Ammon's horn (tissue), 1 donor: ENCODE measurements at regions not wholly inside any gene's neighbourhood (a gene's known extent, or its start where the extent isn't known, plus 50 kb on each side); places are given as distances from the start of the nearest gene placed in this dataset.
"Not testable (repeated sequence)": the region's sequence is repeated elsewhere in the genome, so short reads cannot be mapped to it uniquely, and the experiment has no call there.

Experiments used
- DNase-seq: peaks from one replicate; pipeline ENCODE4 v3.0.0-alpha.2; 2016; ENCODE audit warnings: low spot score

DNA sequence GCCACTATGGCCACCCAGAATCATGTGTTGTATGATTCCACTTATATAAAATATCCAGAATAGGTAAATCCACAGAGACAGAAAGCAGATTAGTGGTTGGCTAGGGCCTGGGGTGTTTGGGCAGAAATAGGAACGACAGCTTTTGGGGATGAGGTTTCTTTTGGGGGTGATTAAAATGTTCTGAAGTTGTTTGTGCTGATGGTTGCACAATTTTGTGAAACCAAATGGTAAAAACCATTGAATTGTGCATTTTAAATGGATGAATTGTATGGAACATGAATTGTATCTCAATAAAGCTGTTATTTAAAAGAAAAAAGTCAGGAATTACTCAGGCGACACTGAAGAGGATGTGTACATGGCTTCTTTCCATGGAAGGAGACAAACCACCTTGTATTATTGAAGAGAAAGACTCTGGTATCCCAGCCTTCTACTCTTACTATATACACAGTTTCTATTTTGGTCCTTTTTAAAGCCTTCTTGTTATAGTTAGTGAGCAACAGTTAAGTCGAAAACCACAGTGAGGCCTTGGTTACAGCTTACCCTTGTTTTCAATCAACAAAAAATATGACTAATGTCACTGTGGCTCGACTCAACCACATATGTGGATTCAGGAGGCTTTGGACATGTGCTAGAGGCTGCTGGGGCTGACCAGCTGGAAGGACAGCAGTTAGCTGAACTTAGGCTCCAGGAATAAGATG lies 57.1 kb upstream of the KMT2E start:
- no peak for DNase-seq

- no peak for DNase-seq
Observed at GRCh38 chr7:104958371-104958865, 55.6 kb upstream of the KMT2E start.

GRCh38 chr7:104959483-104959882 lies 54.5 kb upstream of the KMT2E start:
- DNase-seq = not testable (repeated sequence)

GRCh38 chr7:104960741-104961448 lies 53.1 kb upstream of the KMT2E start:
- peak; percentile 74 for DNase-seq

DNA sequence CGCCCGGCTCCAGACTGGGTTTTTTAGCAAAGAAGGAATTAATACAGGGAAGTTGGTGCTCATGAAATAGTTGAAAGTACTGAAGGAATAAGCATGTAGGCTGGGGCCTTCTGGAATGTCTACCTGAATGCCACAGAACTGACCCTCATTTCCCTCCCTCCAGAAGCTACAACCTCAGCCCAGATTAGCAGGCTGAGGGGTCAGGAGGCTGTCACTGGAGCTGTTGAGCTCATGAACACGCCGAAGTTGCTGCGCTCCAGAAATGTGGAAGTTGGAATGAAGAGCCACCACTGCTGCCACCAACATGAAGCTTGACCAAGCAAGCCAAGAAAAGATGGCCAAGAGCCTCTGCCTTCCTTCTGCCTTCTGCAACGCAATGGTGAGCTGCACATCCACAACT lies 52.2 kb upstream of the KMT2E start:
- no peak for DNase-seq

DNA sequence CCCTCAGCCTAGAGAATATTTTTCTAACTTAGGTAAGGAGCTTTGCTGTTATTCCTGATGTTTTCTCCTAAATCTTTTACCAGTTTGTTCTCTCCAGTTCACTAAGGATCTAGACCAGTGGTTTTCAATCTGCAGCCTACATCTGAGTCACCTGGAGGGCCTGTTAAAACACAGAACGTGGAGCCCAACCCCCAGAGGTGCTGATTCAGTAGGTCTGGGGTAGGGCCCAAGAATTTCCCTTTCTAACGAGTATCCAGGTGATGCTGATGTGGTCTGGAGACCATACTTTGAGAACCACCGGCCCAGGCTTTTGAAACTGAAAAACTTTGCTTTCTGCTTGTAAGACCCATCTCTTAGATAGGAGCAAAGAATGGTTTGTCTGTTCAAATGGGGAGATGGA lies 51.2 kb upstream of the KMT2E start:
- DNase-seq = no peak

DNA sequence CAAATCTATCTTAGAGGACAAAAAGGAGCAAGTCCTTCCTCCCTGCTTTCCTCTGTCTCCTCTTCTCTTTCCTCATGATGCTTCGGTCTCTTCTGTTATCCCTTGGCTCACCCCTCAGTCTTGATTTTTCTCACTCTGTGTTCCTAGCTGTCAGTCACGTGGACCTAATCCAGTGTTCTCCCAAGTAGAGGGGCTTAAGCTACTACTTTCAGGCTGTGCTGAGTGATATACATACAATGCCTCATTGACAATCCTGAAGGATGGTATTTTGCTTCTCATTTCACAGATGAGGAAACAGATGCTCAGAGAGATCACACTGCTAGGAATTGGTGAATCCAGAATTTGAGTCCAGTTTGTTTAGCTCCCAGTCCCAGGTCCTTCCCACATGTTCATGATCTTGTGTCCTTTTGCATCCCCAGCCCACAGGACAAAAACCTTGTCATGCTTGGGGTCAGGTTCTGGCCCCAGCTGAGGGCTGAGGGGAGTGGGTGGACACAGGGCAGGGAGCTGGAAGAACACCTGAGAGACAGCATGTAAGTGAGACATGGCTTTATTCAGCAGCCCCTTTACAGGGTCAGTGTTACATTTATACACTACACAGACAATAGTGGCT lies 50.5 kb upstream of the KMT2E start:
- DNase-seq = no peak

DNA sequence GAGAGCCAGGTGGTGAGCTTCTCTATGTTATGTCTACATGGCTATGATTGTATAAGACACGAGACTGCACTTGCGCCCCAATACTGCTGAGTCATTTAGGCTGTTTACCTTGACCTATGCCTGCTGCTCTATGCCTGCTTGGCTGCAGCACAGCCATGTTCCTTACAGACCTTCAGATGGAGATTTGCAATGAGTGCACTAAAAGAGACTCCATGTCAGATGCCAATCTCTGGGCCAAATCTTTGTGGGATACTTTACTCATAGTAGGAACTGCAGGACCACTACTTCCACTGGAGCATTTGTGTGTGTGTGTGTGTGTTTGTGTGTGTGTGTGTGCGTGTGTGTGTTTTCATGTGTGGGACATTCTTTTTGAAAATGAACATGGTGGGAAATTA lies 50.0 kb upstream of the KMT2E start:
- no peak for DNase-seq
